GM12891 (cell line): ENCODE measurements at regions not wholly inside any gene's neighbourhood (a gene's known extent, or its start where the extent isn't known, plus 50 kb on each side); places are given as distances from the start of the nearest gene placed in this dataset.

ENCODE experiments used
- PAX5 ChIP-seq: IDR thresholded peaks from 2 replicates; pipeline ENCODE4 v1.6.1; 2011; ENCODE audit warnings: low read length, moderate library complexity, mild to moderate bottlenecking; ENCODE audit not compliant: insufficient read depth, severe bottlenecking
- POLR2AphosphoS5 ChIP-seq: IDR thresholded peaks from 2 replicates; pipeline ENCODE4 v1.6.1; 2011; ENCODE audit warnings: low read depth, low read length, control low read depth
- TAF1 ChIP-seq: IDR thresholded peaks from 2 replicates; pipeline ENCODE4 v1.6.1; 2011; ENCODE audit warnings: low read depth, low read length, control low read depth

DNA sequence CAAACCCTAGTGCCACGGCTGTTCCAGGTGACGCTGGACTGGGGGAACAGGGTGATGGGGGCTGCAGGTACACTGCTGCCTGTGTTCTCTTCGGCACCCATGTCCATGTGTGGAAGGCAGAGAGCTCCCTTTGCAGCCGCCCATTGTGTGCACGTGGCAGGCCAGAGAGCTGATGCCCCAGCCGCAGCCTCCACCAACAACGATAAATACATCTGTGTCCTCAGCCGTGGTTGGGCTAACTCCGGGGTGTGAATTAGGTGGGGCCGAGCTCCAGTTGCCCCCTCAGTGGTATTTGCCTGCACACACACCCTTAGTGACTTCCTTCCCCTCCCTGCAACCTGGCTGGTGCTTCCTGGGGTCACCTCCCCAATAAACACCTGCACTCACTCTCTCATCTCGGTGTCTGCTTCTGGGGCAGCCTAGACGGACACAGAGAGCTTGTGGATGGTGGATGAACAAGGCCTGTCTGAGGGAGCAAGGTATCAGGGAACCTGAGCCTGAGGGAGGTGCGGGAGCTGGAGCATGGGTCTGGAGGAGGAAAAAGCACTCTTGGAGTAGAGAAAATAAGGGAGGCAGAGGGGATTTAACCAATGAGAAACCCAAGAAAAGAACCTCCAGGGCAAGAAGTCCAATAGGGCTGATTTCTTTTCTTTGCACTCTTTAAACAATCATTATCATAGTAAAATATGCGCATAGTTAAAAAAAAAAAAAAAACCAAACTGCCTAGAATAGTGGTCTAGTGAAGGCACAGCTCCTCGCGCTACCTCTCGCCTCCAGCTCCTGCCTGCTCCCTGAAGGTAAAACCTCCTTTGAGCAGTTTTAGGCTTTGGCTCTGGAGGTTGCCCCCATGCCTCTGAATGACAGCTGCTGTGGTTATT, 112.6 kb downstream of the ZNF664 start:
- TF ChIP-seq TAF1 (no peak), PAX5 (no peak), POLR2AphosphoS5 (no peak)
